HepG2 (cell line): ENCODE measurements at regions not wholly inside any gene's neighbourhood (a gene's known extent, or its start where the extent isn't known, plus 50 kb on each side); places are given as distances from the start of the nearest gene placed in this dataset.

Experiments used
- FOSL1 ChIP-seq: sonication (generic); formaldehyde crosslinking; IDR thresholded peaks from 2 replicates; pipeline ENCODE4 v1.9.0; 2021; ENCODE audit warnings: missing genetic modification reagents, borderline replicate concordance
- HMGXB3 ChIP-seq: sonication (generic); formaldehyde crosslinking; IDR thresholded peaks from 2 replicates; pipeline ENCODE4 v1.4.0; 2020; ENCODE audit warnings: missing genetic modification reagents, borderline replicate concordance
- KDM2A ChIP-seq: sonication (generic); formaldehyde crosslinking; IDR thresholded peaks from 2 replicates; pipeline ENCODE4 v1.4.0; 2020; ENCODE audit warnings: low read depth, missing genetic modification reagents, borderline replicate concordance
- NFE2 ChIP-seq: sonication (generic); formaldehyde crosslinking; IDR thresholded peaks from 2 replicates; pipeline ENCODE4 v1.4.0; 2020; ENCODE audit warnings: missing genetic modification reagents
- RFXANK ChIP-seq: IDR thresholded peaks from 2 replicates; pipeline ENCODE4 v1.6.1; 2016
- SETDB1 ChIP-seq: sonication (generic); formaldehyde crosslinking; IDR thresholded peaks from 2 replicates; pipeline ENCODE4 v1.5.1; 2020; ENCODE audit warnings: missing genetic modification reagents, mild to moderate bottlenecking, borderline replicate concordance
- SMAD1 ChIP-seq: sonication (generic); formaldehyde crosslinking; IDR thresholded peaks from 2 replicates; pipeline ENCODE4 v1.4.0; 2020; ENCODE audit warnings: missing genetic modification reagents, low read depth, mild to moderate bottlenecking, borderline replicate concordance
- SNAI1 ChIP-seq: sonication (generic); formaldehyde crosslinking; IDR thresholded peaks from 2 replicates; pipeline ENCODE4 v1.5.0; 2020; ENCODE audit warnings: mild to moderate bottlenecking, missing genetic modification reagents, borderline replicate concordance
- TOPORS ChIP-seq: sonication (generic); formaldehyde crosslinking; IDR thresholded peaks from 2 replicates; pipeline ENCODE4 v1.8.0; 2023; ENCODE audit warnings: mild to moderate bottlenecking, missing genetic modification reagents
- ZBTB39 ChIP-seq: sonication (generic); formaldehyde crosslinking; IDR thresholded peaks from 2 replicates; pipeline ENCODE4 v1.5.0; 2020; ENCODE audit warnings: missing genetic modification reagents
- ZNF790 ChIP-seq: sonication (generic); formaldehyde crosslinking; IDR thresholded peaks from 2 replicates; pipeline ENCODE4 v1.8.0; 2022; ENCODE audit warnings: missing genetic modification reagents, mild to moderate bottlenecking, borderline replicate concordance
- TF ChIP-seq, protein P1 (sequence below): sonication (generic); formaldehyde crosslinking; IDR thresholded peaks from 2 replicates; pipeline ENCODE4 v1.4.0; 2020; ENCODE audit warnings: mild to moderate bottlenecking, missing genetic modification reagents
- TF ChIP-seq, protein P2 (sequence below): sonication (generic); formaldehyde crosslinking; IDR thresholded peaks from 2 replicates; pipeline ENCODE4 v1.5.1; 2020; ENCODE audit warnings: missing genetic modification reagents, mild to moderate bottlenecking, borderline replicate concordance

GRCh38 chr2:144332356-144333142 is 187.4 kb downstream of the ZEB2 start (continued):
- TF ChIP-seq FOSL1 (CRISPR knock-in tag) = no peak
- TF ChIP-seq NFE2 (CRISPR knock-in tag) = no peak
- TF ChIP-seq HMGXB3 (CRISPR knock-in tag) = no peak
- TF ChIP-seq RFXANK (CRISPR knock-in tag) = no peak
- no peak; the same call in 1 of the 2 replicates for TF ChIP-seq KDM2A (CRISPR knock-in tag)
- no peak for TF ChIP-seq SNAI1
- TF ChIP-seq SMAD1 (CRISPR knock-in tag) = no peak
- TF ChIP-seq ZNF790 (CRISPR knock-in tag) = no peak; the same call in 1 of the 2 replicates
- TF ChIP-seq, protein P1, sequence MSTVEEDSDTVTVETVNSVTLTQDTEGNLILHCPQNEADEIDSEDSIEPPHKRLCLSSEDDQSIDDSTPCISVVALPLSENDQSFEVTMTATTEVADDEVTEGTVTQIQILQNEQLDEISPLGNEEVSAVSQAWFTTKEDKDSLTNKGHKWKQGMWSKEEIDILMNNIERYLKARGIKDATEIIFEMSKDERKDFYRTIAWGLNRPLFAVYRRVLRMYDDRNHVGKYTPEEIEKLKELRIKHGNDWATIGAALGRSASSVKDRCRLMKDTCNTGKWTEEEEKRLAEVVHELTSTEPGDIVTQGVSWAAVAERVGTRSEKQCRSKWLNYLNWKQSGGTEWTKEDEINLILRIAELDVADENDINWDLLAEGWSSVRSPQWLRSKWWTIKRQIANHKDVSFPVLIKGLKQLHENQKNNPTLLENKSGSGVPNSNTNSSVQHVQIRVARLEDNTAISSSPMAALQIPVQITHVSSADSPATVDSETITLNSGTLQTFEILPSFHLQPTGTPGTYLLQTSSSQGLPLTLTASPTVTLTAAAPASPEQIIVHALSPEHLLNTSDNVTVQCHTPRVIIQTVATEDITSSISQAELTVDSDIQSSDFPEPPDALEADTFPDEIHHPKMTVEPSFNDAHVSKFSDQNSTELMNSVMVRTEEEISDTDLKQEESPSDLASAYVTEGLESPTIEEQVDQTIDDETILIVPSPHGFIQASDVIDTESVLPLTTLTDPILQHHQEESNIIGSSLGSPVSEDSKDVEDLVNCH (CRISPR knock-in tag) = no peak
- TF ChIP-seq, protein P2, sequence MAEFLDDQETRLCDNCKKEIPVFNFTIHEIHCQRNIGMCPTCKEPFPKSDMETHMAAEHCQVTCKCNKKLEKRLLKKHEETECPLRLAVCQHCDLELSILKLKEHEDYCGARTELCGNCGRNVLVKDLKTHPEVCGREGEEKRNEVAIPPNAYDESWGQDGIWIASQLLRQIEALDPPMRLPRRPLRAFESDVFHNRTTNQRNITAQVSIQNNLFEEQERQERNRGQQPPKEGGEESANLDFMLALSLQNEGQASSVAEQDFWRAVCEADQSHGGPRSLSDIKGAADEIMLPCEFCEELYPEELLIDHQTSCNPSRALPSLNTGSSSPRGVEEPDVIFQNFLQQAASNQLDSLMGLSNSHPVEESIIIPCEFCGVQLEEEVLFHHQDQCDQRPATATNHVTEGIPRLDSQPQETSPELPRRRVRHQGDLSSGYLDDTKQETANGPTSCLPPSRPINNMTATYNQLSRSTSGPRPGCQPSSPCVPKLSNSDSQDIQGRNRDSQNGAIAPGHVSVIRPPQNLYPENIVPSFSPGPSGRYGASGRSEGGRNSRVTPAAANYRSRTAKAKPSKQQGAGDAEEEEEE (CRISPR knock-in tag) = no peak
- TF ChIP-seq SETDB1 (CRISPR knock-in tag) = no peak
- peak; percentile 74 for TF ChIP-seq TOPORS (CRISPR knock-in tag)
- TF ChIP-seq ZBTB39 (CRISPR knock-in tag) = no peak
